Adrenal gland (tissue), 9 donors: ENCODE measurements at regions not wholly inside any gene's neighbourhood (a gene's known extent, or its start where the extent isn't known, plus 50 kb on each side); places are given as distances from the start of the nearest gene placed in this dataset.

ENCODE experiments used
- DNase-seq, 7 donors: peaks; one replicate each; pipeline ENCODE4 v3.0.0-alpha.2; 2019 to 2020
- H3K27ac ChIP-seq, 5 donors: fragments of 200-600 bp; sonication (generic) in 4 of 5; 1 replicate in 3 of 5; 2 replicates in 2 of 5; pipeline versions ENCODE4 v1.5.1 to v1.8.0; 2016 to 2020; ENCODE audit warnings: mild to moderate bottlenecking in 1 of 5
- H3K27me3 ChIP-seq: fragments of 200-600 bp; 2 replicates; pipeline ENCODE4 v1.8.0; 2021
- H3K36me3 ChIP-seq, 2 donors: fragments of 200-600 bp; replicated peaks in 1 of 2; 1 replicate in 1 of 2; 2 replicates in 1 of 2; pipeline versions ENCODE4 v1.5.1 to v1.8.0; 2018 to 2022
- H3K4me1 ChIP-seq, 2 donors: fragments of 200-600 bp; replicated peaks in 1 of 2; 1 replicate in 1 of 2; 2 replicates in 1 of 2; pipeline versions ENCODE4 v1.5.1 to v1.8.0; 2018 to 2021
- H3K4me3 ChIP-seq, 4 donors: fragments of 200-600 bp; sonication (generic) in 3 of 4; one replicate each; pipeline ENCODE4 v1.5.1; 2016 to 2018
- H3K9me3 ChIP-seq, 3 donors: fragments of 200-600 bp; sonication (generic) in 1 of 3; replicated peaks in 1 of 3; 1 replicate in 2 of 3; 2 replicates in 1 of 3; pipeline versions ENCODE4 v1.5.1 to v1.8.0; 2016 to 2021
- POLR2A ChIP-seq, 2 donors: fragments of 450-650 bp; IDR thresholded peaks; one replicate each; pipeline ENCODE4 v1.6.1; 2017; ENCODE audit warnings: antibody characterized with exemption in 2 of 2, mild to moderate bottlenecking in 2 of 2, moderate library complexity in 1 of 2
- WGBS, 4 donors: extraction: QIAGEN DNeasy Blood & Tissue Kit in 2 of 4; methylation state at CpG; one replicate each; pipeline versions ENCODE4 v1.1.5 to v1.1.7; 2013 to 2017; 5-methylcytosine and 5-hydroxymethylcytosine counted together
- intact Hi-C, 2 donors: fragments of 100-400 bp; cut with DNase I; formaldehyde crosslinking; loops; one replicate each; pipeline versions ENCODE4 v1.14.1 to v1.15.0; 2022 to 2023
- TF ChIP-seq, protein P1 (sequence below), 6 experiments: fragments of 450-650 bp in 4 of 6; fragments of 200-600 bp in 2 of 6; sonication (generic) in 1 of 6; IDR thresholded peaks; 1 replicate in 5 of 6; 2 replicates in 1 of 6; pipeline versions ENCODE4 v1.5.1 to v1.8.0; 2016 to 2021; ENCODE audit warnings: antibody characterized with exemption in 6 of 6, mild to moderate bottlenecking in 2 of 6, moderate library complexity in 1 of 6
- donor health status: healthy with polysubstance abuse.
- donor health status: Bipolar disorder and iron deficiency.
- donor health status: DM: yes; HTN: yes; CAD: no.
- donor health status: DM: no; HTN: no; CAD: no.
- donor health status: DM: no; HTN: no; CAD: no.

DNA sequence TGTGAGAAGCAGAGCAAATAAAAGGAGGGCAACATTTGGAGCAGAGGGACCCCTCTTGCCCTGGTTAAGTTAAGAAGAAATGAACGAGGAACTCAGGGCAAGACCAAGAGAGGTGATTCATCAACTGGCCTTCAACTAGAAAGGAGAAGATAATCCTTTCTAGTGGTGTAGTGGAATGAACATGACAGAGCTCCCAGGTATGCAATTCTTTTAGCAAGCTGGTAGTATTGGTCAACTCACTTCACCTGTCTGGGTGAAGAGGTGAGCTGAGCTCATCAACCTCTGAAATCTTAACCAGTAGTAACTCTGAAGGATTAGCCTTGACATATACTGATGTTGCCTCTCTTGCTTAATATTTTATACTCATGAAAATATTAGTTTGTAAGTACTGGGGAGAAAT is 1024.7 kb upstream of the GOT2 start:
- Histone ChIP-seq H3K27me3 (no peaks in the 10 kb centered on the region), H3K4me1 (no peaks in the 10 kb centered on the region), H3K4me3 (no peak overlapping the region), H3K36me3 (no peaks in the 10 kb centered on the region), H3K27ac (no peak overlapping the region), H3K9me3 (no peaks in the 10 kb centered on the region)
- TF ChIP-seq, protein P1, sequence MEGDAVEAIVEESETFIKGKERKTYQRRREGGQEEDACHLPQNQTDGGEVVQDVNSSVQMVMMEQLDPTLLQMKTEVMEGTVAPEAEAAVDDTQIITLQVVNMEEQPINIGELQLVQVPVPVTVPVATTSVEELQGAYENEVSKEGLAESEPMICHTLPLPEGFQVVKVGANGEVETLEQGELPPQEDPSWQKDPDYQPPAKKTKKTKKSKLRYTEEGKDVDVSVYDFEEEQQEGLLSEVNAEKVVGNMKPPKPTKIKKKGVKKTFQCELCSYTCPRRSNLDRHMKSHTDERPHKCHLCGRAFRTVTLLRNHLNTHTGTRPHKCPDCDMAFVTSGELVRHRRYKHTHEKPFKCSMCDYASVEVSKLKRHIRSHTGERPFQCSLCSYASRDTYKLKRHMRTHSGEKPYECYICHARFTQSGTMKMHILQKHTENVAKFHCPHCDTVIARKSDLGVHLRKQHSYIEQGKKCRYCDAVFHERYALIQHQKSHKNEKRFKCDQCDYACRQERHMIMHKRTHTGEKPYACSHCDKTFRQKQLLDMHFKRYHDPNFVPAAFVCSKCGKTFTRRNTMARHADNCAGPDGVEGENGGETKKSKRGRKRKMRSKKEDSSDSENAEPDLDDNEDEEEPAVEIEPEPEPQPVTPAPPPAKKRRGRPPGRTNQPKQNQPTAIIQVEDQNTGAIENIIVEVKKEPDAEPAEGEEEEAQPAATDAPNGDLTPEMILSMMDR (IDR thresholded peaks at IDR 0.05) = no peak
- TF ChIP-seq POLR2A (IDR thresholded peaks at IDR 0.05) = no peak
- intact Hi-C loops = no loop called here
- 32 to 45% (median 37%) methylated on average over 1 of the region's 1 CpG for WGBS, 4 donors
- no peak for DNase-seq

DNA sequence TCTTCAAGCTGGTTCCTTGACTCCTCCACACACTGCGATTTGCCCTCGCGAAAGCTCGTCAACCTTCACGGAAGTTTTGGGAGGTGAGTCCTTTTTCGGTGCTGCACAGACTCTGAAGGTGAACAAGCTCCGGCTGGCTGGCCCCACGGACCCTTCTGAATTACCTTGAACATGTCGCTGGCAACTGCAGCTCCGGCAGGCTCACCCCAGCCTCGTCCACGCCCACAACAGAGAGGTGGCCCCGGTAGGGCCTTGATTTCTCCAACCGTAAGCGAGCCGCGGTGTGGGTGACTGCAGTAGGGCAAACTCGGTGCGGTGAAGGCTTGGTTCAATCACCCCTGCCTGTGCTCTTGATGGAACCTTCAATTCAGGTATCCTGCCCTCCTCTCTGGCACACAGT is 1020.7 kb upstream of the GOT2 start:
- TF ChIP-seq, protein P1 (IDR thresholded peaks at IDR 0.05) = no peak
- TF ChIP-seq POLR2A (IDR thresholded peaks at IDR 0.05) = no peak
- Histone ChIP-seq H3K27me3 (no peaks in the 10 kb centered on the region), H3K9me3 (no peaks in the 10 kb centered on the region), H3K4me1 (no peaks in the 10 kb centered on the region), H3K27ac (no peak overlapping the region), H3K36me3 (no peaks in the 10 kb centered on the region), H3K4me3 (no peak overlapping the region)
- DNase-seq = no peak
- WGBS, 4 donors = 87 to 90% (median 89%) methylated on average over 6 to 19 of the region's 19 CpGs
- intact Hi-C loops = no loop called here

DNA sequence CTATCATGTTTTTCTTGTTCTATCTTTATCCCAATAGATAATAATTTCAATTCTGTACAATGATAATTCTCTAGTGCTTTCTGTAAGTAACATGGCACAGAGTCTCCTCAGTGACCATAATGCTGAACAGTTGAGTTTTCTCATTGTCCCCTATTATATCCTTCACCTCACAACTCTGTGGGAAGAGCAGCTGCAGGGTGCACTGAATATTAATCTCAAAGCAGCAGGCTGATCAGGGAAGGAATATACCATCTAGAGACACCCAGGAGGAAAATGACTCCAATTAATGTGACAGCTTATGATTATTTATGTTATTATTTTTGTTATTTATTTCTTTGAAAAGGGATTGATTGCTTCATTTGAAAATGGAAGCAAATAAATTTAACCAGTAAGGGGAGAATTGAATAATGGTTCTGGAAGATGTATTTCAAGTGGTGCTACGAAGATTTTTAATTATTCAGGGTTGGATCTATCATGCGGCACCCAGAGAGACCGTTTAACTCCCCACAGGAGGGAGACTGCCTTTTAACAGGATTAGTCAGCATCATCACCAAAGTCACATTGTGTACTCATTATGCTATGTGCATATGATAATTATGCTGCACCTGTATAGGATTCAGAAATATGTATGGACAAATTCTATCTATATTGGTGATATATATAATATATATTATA is 1015.7 kb upstream of the GOT2 start:
- intact Hi-C loops = no loop called here
- H3K9me3 ChIP-seq = no peaks in the 10 kb centered on the region
- 79 to 90% (median 81%) methylated on average over 3 of the region's 3 CpGs for WGBS, 4 donors
- no peaks in the 10 kb centered on the region for H3K4me1 ChIP-seq
- no peak for DNase-seq
- no peaks in the 10 kb centered on the region for H3K27me3 ChIP-seq
- no peaks in the 10 kb centered on the region for H3K36me3 ChIP-seq
- no peak overlapping the region for H3K27ac ChIP-seq
- H3K4me3 ChIP-seq = no peak overlapping the region
- TF ChIP-seq, protein P1 (IDR thresholded peaks at IDR 0.05) = no peak
- TF ChIP-seq POLR2A (IDR thresholded peaks at IDR 0.05) = no peak

DNA sequence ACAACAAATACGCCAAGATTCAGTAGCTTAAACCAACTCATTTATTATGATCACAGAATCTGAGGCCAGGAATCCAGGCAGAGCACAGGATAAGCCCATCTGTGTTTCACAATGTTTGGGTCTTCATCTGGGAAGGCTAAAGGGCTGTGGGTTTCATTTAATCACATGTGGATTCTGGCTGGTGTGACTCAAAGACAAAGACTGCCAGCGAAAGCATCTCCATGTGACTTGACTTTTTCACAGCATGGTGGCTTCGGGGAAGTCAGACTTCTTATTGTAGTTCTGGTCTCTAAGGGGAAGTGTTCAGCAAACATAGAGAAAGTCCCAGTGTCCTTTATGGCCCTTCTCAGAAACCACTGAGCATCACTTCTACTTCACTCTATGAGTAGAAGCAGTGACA is 1014.4 kb upstream of the GOT2 start:
- Histone ChIP-seq H3K27ac (no peak overlapping the region), H3K36me3 (no peaks in the 10 kb centered on the region), H3K9me3 (no peaks in the 10 kb centered on the region), H3K4me1 (no peaks in the 10 kb centered on the region), H3K4me3 (no peak overlapping the region), H3K27me3 (no peaks in the 10 kb centered on the region)
- intact Hi-C loops = no loop called here
- no peak for DNase-seq
- TF ChIP-seq, protein P1 (IDR thresholded peaks at IDR 0.05) = no peak
- TF ChIP-seq POLR2A (IDR thresholded peaks at IDR 0.05) = no peak
- WGBS, 4 donors = 63 to 75% (median 72%) methylated on average over 3 of the region's 3 CpGs
